Hepatocyte (in vitro differentiated cells): ENCODE measurements at regions not wholly inside any gene's neighbourhood (a gene's known extent, or its start where the extent isn't known, plus 50 kb on each side); places are given as distances from the start of the nearest gene placed in this dataset.

Source experiments
- CTCF ChIP-seq: fragments of 200-600 bp; sonication (generic); IDR thresholded peaks from 2 replicates; pipeline ENCODE4 v1.5.1; 2016; ENCODE audit warnings: antibody characterized with exemption, mild to moderate bottlenecking; ENCODE audit not compliant: poor library complexity
- EZH2 ChIP-seq: fragments of 200-600 bp; sonication (generic); IDR thresholded peaks from 2 replicates; pipeline ENCODE4 v1.6.1; 2016; ENCODE audit warnings: antibody characterized with exemption, mild to moderate bottlenecking, borderline replicate concordance

DNA sequence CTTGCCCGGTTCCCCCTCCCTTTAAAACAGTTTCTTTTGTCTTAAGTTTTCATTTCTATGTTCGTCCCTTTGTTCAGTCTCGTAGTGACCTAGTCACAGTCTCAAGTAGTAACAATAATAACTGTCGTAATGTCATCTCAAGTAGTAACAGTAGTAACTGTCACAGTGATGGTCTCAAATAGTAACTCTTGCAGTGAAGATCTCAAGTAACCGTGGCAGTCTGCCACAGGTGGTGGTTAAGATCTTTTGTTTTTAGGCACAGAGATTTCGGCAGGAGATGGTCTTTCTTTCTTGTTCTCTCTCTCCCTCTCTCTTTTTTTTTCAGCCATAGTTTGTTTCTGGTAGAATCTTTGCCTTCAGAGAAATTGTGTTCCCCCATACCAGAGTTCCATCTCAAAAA, 656.0 kb upstream of the SGO1 start:
- TF ChIP-seq CTCF (no peak), EZH2 (no peak)
